ENCODE measurements at regions not wholly inside any gene's neighbourhood (a gene's known extent, or its start where the extent isn't known, plus 50 kb on each side); places are given as distances from the start of the nearest gene placed in this dataset.

- TF ChIP-seq CEBPB (IDR thresholded peaks at IDR 0.05; ENCODE audit: low read depth) (no peak), EZH2 (IDR thresholded peaks at IDR 0.05) (no peak), FOSL1 (IDR thresholded peaks at IDR 0.05; ENCODE audit: low read depth) (no peak), EGR1 (IDR thresholded peaks at IDR 0.05; ENCODE audit: low read depth) (no peak)
Observed at GRCh38 chr10:10564081-10564794, 453.4 kb upstream of the CELF2 start (continued).

GRCh38 chr10:10576937-10577336 lies 440.7 kb upstream of the CELF2 start:
- peaks cover 13 to 23% of the 10 kb centered on the region in 2 experiments; a peak in 2 of 4 replicates for H3K9me3 ChIP-seq (ENCODE audit: control insufficient read depth in 1 of 2, insufficient read depth in 1 of 2, low read depth in 1 of 2, low read length in 2 of 2)

More at GRCh38 chr10:10576937-10577336, 440.7 kb upstream of the CELF2 start:
- ChIA-PET CTCF (no interaction called here), POLR2A (no interaction called here), RAD21 (ENCODE audit: low non-redundant PET in 1 of 2, low total read pairs in 2 of 2, uncharacterized antibody in 2 of 2, unreplicated experiment in 2 of 2) (no interaction called here)
- ATAC-seq, result no peak
- no peaks in the 10 kb centered on the region for H3K27me3 ChIP-seq (ENCODE audit: insufficient read depth, low read length)
- intact Hi-C loops (cut with micrococcal nuclease), result no loop called here
- no peaks in the 10 kb centered on the region for H3K4me1 ChIP-seq (ENCODE audit: control insufficient read depth in 1 of 2, insufficient read depth in 2 of 2, low read length in 2 of 2)
- no peaks in the 10 kb centered on the region for H3K79me2 ChIP-seq (ENCODE audit: insufficient read depth, low read length)
- H4K20me1 ChIP-seq (ENCODE audit: insufficient read depth), result no peaks in the 10 kb centered on the region
- no peak for DNase-seq (ENCODE audit: low read depth, low spot score)
- H2AFZ ChIP-seq (ENCODE audit: low read depth, low read length, poor library complexity, severe bottlenecking), result no peak overlapping the region
- no peaks in the 10 kb centered on the region for H3K9me2 ChIP-seq (ENCODE audit: insufficient read depth)
- no peak overlapping the region for H3K4me2 ChIP-seq (ENCODE audit: low read length)
- no peak overlapping the region for H3K9ac ChIP-seq (ENCODE audit: low read length)
- TF ChIP-seq TCF7L2 (IDR thresholded peaks at IDR 0.05; ENCODE audit: borderline replicate concordance, extremely low read depth, insufficient read depth, insufficient read length) (no peak), CTCF (IDR thresholded peaks at IDR 0.05 in 2 of 3, conservative IDR thresholded peaks at IDR 0.05 in 1 of 3; ENCODE audit: borderline replicate concordance in 1 of 3, insufficient read depth in 1 of 3, low read depth in 2 of 3, low read length in 2 of 3) (no peak), ZFX (IDR thresholded peaks at IDR 0.05) (no peak), CEBPB (IDR thresholded peaks at IDR 0.05; ENCODE audit: low read depth) (no peak), POLR2A (IDR thresholded peaks at IDR 0.05; ENCODE audit: borderline replicate concordance, extremely low read depth, insufficient read depth, insufficient read length) (no peak), SRF (IDR thresholded peaks at IDR 0.05; ENCODE audit: low read depth) (no peak), ELF1 (IDR thresholded peaks at IDR 0.05; ENCODE audit: borderline replicate concordance, low read depth) (no peak), REST (IDR thresholded peaks at IDR 0.05; ENCODE audit: low read depth) (no peak), JUND (IDR thresholded peaks at IDR 0.05) (no peak), RAD21 (IDR thresholded peaks at IDR 0.05; ENCODE audit: low read depth) (no peak), ZBTB33 (IDR thresholded peaks at IDR 0.05; ENCODE audit: extremely low read depth, insufficient replicate concordance, low read length) (no peak), ATF3 (IDR thresholded peaks at IDR 0.05) (no peak), MAX (IDR thresholded peaks at IDR 0.05) (no peak), EGR1 (IDR thresholded peaks at IDR 0.05; ENCODE audit: low read depth) (no peak), SIN3A (IDR thresholded peaks at IDR 0.05; ENCODE audit: low read depth) (no peak), EZH2 (IDR thresholded peaks at IDR 0.05) (no peak), FOSL1 (IDR thresholded peaks at IDR 0.05; ENCODE audit: low read depth) (no peak), EZH2phosphoT487 (IDR thresholded peaks at IDR 0.05; ENCODE audit: borderline replicate concordance) (no peak)
- H3K4me3 ChIP-seq (replicated peaks in 1 of 2; ENCODE audit: low read depth in 1 of 2, low read length in 2 of 2), result no peak overlapping the region
- BruUV-seq (replicated peaks), result no TSS peak
- no peak overlapping the region for H3K27ac ChIP-seq (ENCODE audit: low read depth, low read length)
- H3K36me3 ChIP-seq (ENCODE audit: control insufficient read depth in 1 of 2, insufficient read depth in 2 of 2, low read length in 2 of 2), result no peaks in the 10 kb centered on the region

All from HCT116 (cell line).